CD4-positive, alpha-beta T cell treated with Interleukin-17A for 4 hours (primary cell): ENCODE measurements at regions not wholly inside any gene's neighbourhood (a gene's known extent, or its start where the extent isn't known, plus 50 kb on each side); places are given as distances from the start of the nearest gene placed in this dataset.

Experiments
- DNase-seq: peaks from one replicate; pipeline ENCODE4 v3.0.0-alpha.2; 2020; ENCODE audit warnings: mixed read lengths

- DNase-seq: no peak
Observed at GRCh38 chr12:124442772-124443445, 124.5 kb downstream of the NCOR2 start.

GRCh38 chr12:124442281-124442680, 125.1 kb downstream of the NCOR2 start:
- no peak for DNase-seq

GRCh38 chr12:124441443-124442194, 125.8 kb downstream of the NCOR2 start:
- no peak for DNase-seq

GRCh38 chr12:124440841-124441381, 126.5 kb downstream of the NCOR2 start:
- no peak for DNase-seq

GRCh38 chr12:124440031-124440626, 127.3 kb downstream of the NCOR2 start:
- DNase-seq: no peak

- no peak for DNase-seq
Observed at GRCh38 chr12:124438437-124439056, 128.9 kb downstream of the NCOR2 start.

- DNase-seq: no peak
Observed at GRCh38 chr12:124437617-124438436, 129.6 kb downstream of the NCOR2 start.

- no peak for DNase-seq
Observed at GRCh38 chr12:124437121-124437520, 130.3 kb downstream of the NCOR2 start.

GRCh38 chr12:124436366-124436765, 131.0 kb downstream of the NCOR2 start:
- DNase-seq: no peak

- no peak for DNase-seq
Observed at GRCh38 chr12:124435806-124436345, 131.5 kb downstream of the NCOR2 start.

GRCh38 chr12:124434951-124435805, 132.2 kb downstream of the NCOR2 start:
- DNase-seq: no peak

- no peak for DNase-seq
Observed at GRCh38 chr12:124434354-124434753, 133.1 kb downstream of the NCOR2 start.

- DNase-seq: no peak
Observed at GRCh38 chr12:124433879-124434278, 133.5 kb downstream of the NCOR2 start.

- no peak for DNase-seq
Observed at GRCh38 chr12:124433147-124433874, 134.1 kb downstream of the NCOR2 start.

GRCh38 chr12:124432376-124432775, 135.0 kb downstream of the NCOR2 start:
- DNase-seq: no peak

- DNase-seq: no peak
Observed at GRCh38 chr12:124431971-124432370, 135.4 kb downstream of the NCOR2 start.

- DNase-seq: no peak
Observed at GRCh38 chr12:124430491-124430890, 135.6 kb downstream of the RFLNA start.

GRCh38 chr12:124429535-124429934, 134.6 kb downstream of the RFLNA start:
- no peak for DNase-seq

GRCh38 chr12:124428792-124429281, 133.9 kb downstream of the RFLNA start:
- no peak for DNase-seq

- DNase-seq: no peak
Observed at GRCh38 chr12:124428136-124428791, 133.4 kb downstream of the RFLNA start.
